GM06990 (cell line): ENCODE measurements at regions not wholly inside any gene's neighbourhood (a gene's known extent, or its start where the extent isn't known, plus 50 kb on each side); places are given as distances from the start of the nearest gene placed in this dataset.

Experiments used
- DNase-seq: peaks from one replicate; pipeline ENCODE4 v3.0.0-alpha.2; 2011; ENCODE audit not compliant: insufficient read length; ENCODE audit errors: extremely low read depth
- H3K27me3 ChIP-seq: replicated peaks from 2 replicates; pipeline ENCODE4 v1.6.0; 2011; ENCODE audit warnings: low read length; ENCODE audit not compliant: control insufficient read depth, insufficient read depth
- H3K36me3 ChIP-seq: 2 replicates; pipeline ENCODE4 v1.5.1; 2011; ENCODE audit warnings: low read length; ENCODE audit not compliant: control insufficient read depth, insufficient read depth
- H3K4me3 ChIP-seq: replicated peaks from 2 replicates; pipeline ENCODE4 v1.5.1; 2011; ENCODE audit warnings: low read depth, mild to moderate bottlenecking, control low read depth, low read length
- CTCF ChIP-seq: IDR thresholded peaks from 2 replicates; pipeline ENCODE4 v1.5.1; 2011; ENCODE audit warnings: low read length, control low read depth, mild to moderate bottlenecking, inconsistent platforms; ENCODE audit not compliant: insufficient read depth, poor library complexity, severe bottlenecking

DNA sequence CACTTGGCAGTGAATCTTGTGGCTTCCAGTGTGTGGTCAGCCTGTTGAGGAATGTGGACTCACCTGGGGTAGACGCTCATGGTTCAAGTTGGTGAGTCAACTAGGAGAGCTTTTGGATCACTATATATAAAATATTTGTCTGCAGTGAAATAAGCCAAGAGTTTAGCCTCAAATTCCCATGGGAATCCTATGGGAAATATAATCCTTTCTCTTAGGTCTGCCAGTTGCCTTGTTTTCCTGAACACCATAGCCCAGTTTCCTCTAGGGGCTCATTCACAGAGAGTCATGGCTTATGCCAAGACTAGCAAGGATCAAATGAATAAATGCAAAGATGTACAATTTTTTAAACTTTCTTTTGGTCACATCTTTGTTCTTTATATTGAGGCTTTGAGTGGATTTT lies 100.1 kb upstream of the NPHP3 start:
- DNase-seq: no peak
- no peaks in the 10 kb centered on the region for H3K36me3 ChIP-seq
- no peak overlapping the region for H3K4me3 ChIP-seq
- no peak for TF ChIP-seq CTCF
- H3K27me3 ChIP-seq: no peaks in the 10 kb centered on the region

- no peak for TF ChIP-seq CTCF
- no peaks in the 10 kb centered on the region for H3K36me3 ChIP-seq
- H3K27me3 ChIP-seq: no peaks in the 10 kb centered on the region
- no peak for DNase-seq
- H3K4me3 ChIP-seq: no peak overlapping the region
These were observed 99.1 kb upstream of the NPHP3 start for GRCh38 chr3:132821314-132821713.

- no peak for DNase-seq
- no peak for TF ChIP-seq CTCF
- Histone ChIP-seq H3K27me3 (no peaks in the 10 kb centered on the region), H3K36me3 (no peaks in the 10 kb centered on the region), H3K4me3 (no peak overlapping the region)
These were observed 96.0 kb upstream of the NPHP3 start for GRCh38 chr3:132818251-132818650.

- H3K27me3 ChIP-seq: no peaks in the 10 kb centered on the region
- no peak overlapping the region for H3K4me3 ChIP-seq
- no peak for DNase-seq
- H3K36me3 ChIP-seq: no peaks in the 10 kb centered on the region
- TF ChIP-seq CTCF: no peak
These were observed 95.5 kb upstream of the NPHP3 start for GRCh38 chr3:132817646-132818177.

- no peak for DNase-seq
- no peaks in the 10 kb centered on the region for H3K27me3 ChIP-seq
- H3K36me3 ChIP-seq: no peaks in the 10 kb centered on the region
- TF ChIP-seq CTCF: no peak
- no peak overlapping the region for H3K4me3 ChIP-seq
These were observed 82.9 kb upstream of the NPHP3 start for GRCh38 chr3:132805071-132805470.

DNA sequence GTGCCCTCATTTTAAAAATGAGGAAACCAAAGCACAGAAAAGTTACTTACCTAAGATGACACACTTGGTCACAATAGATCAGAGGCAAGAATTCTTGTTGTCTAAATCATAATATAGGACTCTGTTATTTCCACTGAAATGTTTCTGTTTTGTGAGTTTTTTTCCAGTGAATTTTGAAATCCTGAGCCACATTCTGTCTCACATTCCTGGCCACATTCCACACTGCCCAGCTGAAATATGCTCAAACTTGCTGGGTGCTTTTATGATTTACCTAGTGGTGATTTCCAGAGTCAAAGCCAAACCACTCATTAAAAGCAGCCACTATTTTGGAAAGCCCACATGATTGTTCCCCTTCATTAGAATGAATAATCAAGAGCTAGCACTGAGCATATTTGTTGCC lies 82.3 kb upstream of the NPHP3 start:
- Histone ChIP-seq H3K4me3 (no peak overlapping the region), H3K36me3 (no peaks in the 10 kb centered on the region), H3K27me3 (no peaks in the 10 kb centered on the region)
- no peak for DNase-seq
- TF ChIP-seq CTCF: no peak
